ENCODE measurements at regions not wholly inside any gene's neighbourhood (a gene's known extent, or its start where the extent isn't known, plus 50 kb on each side); places are given as distances from the start of the nearest gene placed in this dataset.
"Not testable (repeated sequence)": the region's sequence is repeated elsewhere in the genome, so short reads cannot be mapped to it uniquely, and the experiment has no call there.

- DNase-seq = no peak
Observed at GRCh38 chr7:53413021-53413420, 377.6 kb downstream of the POM121L12 start.

- DNase-seq = no peak
Observed at GRCh38 chr7:53415816-53416215, 380.4 kb downstream of the POM121L12 start.

DNA sequence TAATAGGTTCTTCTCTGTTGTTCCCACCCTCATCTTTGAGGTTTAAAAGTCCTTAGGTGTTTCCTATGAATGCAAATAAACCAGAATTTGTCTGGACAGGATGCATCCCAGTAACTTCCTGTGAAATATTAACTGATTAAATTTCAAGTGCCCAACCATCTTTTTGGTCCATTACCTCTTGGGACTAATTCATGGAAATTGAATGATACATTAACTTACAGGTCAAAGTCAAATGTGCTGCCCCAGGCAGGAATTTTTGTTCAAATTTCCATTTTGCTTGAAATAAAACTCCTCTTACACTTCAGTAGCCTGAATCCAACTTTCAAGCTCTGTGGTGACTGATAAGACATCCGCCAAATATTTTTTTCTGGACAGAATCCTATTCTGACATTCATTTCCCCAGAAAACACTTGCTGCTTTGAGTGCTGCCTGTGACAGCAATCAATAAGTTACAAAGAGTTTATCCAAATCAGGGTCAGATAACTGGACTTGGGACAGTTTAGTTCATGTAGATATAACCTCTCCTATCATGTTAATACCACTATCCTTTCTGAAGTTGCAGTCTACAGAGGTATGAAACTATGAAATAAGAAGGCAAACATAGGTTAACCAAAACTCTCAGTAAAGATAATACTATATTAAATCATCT lies 383.5 kb downstream of the POM121L12 start:
- no peak for DNase-seq

DNA sequence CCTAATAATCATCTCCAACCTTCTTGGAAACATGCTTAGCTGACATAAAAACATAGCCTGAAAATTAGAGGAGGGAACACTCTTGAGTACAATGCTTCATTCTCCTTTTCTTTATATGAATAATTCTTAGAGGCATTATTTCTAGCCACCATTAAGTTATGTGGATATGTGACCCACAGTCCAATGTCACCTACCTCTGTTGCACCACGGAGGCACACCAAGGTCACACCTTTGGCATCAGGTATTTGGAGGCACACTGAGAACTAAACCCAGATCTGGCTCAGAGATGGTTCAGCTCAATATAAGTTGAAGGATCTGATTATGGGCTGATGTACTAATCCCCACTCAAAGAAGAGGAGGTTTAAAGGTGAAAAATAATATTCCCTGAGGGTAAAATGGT lies 385.1 kb downstream of the POM121L12 start:
- no peak for DNase-seq

DNA sequence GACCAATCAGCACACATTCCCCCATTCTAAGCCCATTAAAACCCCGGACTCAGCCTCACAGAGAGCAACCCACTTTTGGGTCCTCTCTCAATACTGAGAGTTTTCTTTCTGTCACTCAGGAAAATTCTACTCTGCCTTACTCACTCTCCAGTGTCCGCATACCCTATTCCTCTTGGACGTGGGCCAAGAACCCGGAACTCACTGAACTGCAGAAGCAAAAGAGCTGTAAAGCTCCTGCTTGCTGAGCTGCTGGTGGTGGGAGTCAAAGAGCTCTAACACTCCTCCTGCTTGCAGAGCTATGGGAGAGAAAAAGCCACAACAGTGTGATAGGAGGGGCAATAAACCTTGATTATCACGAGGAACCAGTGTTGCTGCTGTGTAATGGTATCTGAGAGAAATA lies 386.9 kb downstream of the POM121L12 start:
- DNase-seq = no peak

DNA sequence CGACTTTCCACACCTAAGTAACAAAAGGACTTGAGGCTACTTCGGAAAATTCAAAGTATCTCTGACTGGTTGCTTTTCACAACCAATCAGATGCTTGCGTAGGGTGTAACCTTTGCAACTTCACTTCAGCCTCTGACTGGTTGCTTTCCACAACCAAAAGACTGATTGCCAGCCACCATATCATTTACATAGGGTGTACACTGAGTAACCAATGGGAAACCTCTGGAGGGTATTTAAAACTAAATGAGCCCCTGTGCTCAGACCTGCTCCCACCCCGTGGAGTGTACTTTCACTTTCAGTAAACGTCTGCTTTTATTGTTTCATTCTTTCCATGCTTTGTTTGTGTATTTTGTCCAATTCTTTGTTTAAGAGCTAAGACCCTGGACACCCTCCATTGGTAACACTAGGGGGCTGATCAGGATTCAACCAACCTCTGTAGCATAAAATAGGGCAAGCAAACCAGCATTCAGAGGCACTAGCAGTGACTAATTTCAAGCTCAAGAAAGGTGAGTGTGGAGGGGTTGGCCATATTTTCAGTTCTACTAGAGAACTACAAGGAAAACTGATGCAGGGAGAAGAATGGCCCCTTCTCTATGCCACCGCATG lies 390.8 kb downstream of the POM121L12 start:
- no peak for DNase-seq

- DNase-seq = no peak
Observed at GRCh38 chr7:53428045-53428444, 392.6 kb downstream of the POM121L12 start.

GRCh38 chr7:53431901-53432300 lies 396.5 kb downstream of the POM121L12 start:
- no peak for DNase-seq

GRCh38 chr7:53437336-53437735 lies 401.9 kb downstream of the POM121L12 start:
- no peak for DNase-seq

GRCh38 chr7:53446170-53446569 lies 410.7 kb downstream of the POM121L12 start:
- DNase-seq = no peak

DNA sequence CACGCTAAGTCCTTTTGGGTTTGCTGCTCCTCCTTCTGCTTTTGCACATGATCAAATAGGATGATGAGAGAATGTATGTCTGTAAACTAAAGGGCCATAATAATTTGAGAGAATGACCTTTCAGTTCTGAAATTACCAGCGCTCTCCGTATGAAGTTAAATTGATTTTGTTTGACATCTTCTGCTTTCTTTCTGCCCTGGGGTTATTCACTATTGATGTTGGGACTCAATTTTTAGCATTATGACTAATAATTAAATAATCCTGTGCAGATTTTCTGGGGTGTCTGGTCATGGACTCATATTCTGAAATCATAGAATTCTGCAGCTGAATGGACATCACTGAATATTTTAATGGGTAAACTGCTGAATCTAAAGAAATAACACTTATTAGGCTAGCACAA lies 423.2 kb downstream of the POM121L12 start:
- no peak for DNase-seq

DNA sequence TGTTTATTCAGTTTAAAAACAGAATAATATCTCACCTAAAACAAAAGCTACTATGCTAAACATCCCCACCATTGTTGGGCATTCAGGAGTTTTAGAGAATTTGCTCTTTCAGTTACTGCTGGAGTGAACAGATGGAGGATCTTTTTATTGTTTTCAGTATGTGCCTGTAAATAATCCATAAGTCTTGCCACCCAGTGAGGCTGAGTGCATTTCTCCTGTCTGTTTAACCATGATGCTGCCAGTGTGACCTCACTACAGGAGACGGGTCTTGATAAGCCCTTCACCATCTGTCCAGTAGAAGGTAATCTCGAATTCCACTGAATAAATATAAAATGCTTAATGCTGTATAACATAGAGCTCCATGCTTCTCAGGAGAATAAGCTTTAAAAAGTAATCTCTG lies 430.9 kb downstream of the POM121L12 start:
- no peak for DNase-seq

- DNase-seq = no peak
Observed at GRCh38 chr7:53470336-53470970, 435.0 kb downstream of the POM121L12 start.

GRCh38 chr7:53473371-53473770 lies 437.9 kb downstream of the POM121L12 start:
- DNase-seq = no peak

GRCh38 chr7:53475776-53476175 lies 440.3 kb downstream of the POM121L12 start:
- DNase-seq = no peak

DNA sequence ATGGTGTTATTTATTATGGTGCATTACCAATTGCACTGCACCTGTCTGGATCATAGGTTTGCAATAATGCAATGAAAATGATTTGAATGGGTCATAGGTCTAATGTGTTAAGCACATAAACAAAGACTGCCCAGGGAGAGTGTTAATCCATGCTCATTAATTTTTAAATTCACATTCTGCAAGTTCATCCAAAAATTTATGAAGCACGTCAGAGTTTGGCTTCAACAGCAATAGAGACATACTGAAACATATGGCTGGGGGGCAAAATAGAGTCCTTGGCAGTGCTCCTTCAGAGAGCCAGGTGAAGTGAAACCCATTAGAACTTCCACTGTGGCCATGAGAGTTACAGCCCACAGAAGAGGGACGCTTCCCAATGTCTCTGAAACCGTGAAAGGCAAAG lies 441.1 kb downstream of the POM121L12 start:
- DNase-seq = no peak

- no peak for DNase-seq
Observed at GRCh38 chr7:53485354-53485753, 449.9 kb downstream of the POM121L12 start.

GRCh38 chr7:53491051-53491450 lies 455.6 kb downstream of the POM121L12 start:
- no peak for DNase-seq

DNA sequence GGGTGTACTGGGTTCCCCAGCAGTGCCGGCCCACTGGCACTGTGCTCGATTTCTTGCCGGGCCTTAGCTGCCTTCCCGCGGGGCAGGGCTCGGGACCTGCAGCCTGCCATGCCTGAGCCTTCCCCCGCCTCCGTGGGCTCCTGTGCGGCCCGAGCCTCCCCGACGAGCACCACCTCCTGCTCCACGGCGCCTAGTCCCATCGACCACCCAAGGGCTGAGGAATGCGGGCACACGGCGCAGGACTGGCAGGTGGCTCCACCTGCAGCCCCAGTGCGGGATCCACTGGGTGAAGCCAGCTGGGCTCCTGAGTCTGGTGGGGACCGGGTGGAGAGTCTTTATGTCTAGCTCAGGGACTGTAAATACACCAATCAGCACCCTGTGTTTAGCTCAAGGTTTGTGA lies 459.7 kb downstream of the POM121L12 start:
- not testable (repeated sequence) for DNase-seq

- no peak for DNase-seq
Observed at GRCh38 chr7:53500076-53500475, 464.6 kb downstream of the POM121L12 start.

DNA sequence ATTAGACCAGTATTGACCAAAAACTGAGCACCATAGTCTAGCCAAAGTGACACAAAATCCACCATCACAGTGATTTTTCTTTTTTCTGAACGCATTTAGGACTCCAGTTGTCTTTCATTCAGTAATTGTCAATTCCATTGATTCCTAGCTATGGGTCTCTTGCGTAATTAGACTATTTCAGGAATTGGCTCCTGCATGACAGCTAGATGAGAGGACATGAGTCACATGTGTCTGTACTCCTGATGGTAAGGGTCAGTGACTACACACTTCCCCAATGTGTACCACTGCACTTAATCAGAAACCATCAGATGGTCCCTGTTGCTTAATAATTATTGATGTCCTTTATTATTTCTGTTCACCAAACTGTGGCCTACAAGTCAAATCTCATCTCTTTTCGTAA lies 469.5 kb downstream of the POM121L12 start:
- no peak for DNase-seq

DNA sequence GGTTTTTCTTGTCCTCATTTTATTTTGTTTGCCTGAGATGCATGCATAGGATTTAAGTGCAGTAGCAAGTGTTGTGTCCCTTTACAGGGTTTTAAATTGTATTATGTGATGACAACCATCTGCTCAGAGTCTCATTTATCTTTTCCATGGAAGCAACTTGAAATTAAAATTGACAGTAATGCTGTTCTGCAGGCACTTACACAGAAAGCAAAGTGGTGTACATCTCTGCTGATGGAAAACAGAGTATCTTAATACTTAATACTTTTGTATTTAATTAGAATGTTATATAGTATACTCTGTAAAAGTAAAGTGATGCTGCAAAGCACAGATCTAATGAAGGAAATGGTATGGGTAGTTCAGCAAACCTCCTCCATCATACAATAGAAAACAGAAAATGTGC lies 482.9 kb downstream of the POM121L12 start:
- DNase-seq = no peak

DNA sequence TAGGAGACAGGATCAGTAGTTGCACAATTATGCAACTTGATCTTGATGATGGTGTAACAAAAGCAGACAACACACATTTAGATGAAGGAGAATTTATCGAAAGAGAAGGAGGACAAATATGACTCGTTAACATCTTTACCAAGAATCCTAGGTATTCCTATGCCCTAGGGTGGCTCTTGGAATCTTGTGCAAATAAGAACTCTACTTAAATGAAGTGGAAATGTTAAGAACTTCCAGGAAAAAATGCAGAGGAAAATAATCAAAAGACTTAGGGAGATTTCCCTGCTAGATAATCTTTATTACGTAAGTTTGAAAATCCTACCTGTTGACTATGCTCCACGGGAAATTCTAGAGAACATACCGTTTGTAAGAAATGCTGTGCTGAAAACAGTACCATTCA lies 485.4 kb downstream of the POM121L12 start:
- no peak for DNase-seq

DNA sequence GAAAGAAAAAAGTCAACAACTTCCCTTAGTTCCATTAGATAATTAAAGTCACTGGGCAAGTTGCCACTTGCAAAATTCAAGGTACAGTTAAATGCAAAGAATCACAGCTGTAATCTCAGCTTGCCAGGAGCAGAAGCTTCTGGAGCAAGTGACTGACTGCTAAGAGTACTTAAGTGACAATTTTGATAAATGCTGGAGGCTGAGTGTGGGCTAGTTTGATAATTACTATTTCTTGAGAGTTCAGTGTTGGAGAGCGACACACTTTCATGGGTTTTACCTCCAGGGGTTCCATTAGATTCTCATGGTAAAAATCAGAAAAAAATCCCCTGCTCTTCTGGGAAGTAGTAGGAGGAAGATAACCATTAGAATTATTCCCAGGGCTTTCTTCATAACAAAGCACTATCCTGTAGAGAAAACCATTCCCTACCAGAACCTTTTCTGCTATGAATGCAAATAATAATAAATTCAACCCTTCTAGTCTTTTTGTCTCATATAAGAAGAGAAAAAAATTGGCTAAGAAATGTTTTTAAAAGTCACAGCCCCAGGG lies 486.3 kb downstream of the POM121L12 start:
- DNase-seq = no peak

All from hematopoietic multipotent progenitor cell treated with erythropoietin and hydrocortisone succinate and interleukin-3 and kit ligand, for 4 days (in vitro differentiated cells).